Fibroblast of mammary gland (primary cell): ENCODE measurements at regions not wholly inside any gene's neighbourhood (a gene's known extent, or its start where the extent isn't known, plus 50 kb on each side); places are given as distances from the start of the nearest gene placed in this dataset.
A peak's percentile ranks its signal among the peaks of the same experiment; 100 is the strongest.
"Not testable (repeated sequence)": the region's sequence is repeated elsewhere in the genome, so short reads cannot be mapped to it uniquely, and the experiment has no call there.

Experiments used
- DNase-seq: peaks from one replicate; pipeline ENCODE4 v3.0.0-alpha.2; 2010; ENCODE audit warnings: low read depth
- H3K4me3 ChIP-seq: 2 replicates; pipeline ENCODE4 v1.5.1; 2011; ENCODE audit warnings: low read depth, mild to moderate bottlenecking, low read length, moderate library complexity; ENCODE audit not compliant: control insufficient read depth
- CTCF ChIP-seq: conservative IDR thresholded peaks from 2 replicates; pipeline ENCODE4 v1.5.1; 2011; ENCODE audit warnings: low read depth, low read length, inconsistent platforms; ENCODE audit not compliant: control insufficient read depth, insufficient read depth

- H3K4me3 ChIP-seq = no peak overlapping the region
- no peak for TF ChIP-seq CTCF
- DNase-seq = no peak
Observed at GRCh38 chr16:50451951-50452508, 83.2 kb upstream of the BRD7 start.

GRCh38 chr16:50450957-50451356 is 82.2 kb upstream of the BRD7 start:
- TF ChIP-seq CTCF = no peak

GRCh38 chr16:50449800-50450199 is 81.0 kb upstream of the BRD7 start:
- DNase-seq = no peak
- no peak overlapping the region for H3K4me3 ChIP-seq
- no peak for TF ChIP-seq CTCF

More at GRCh38 chr16:50450957-50451356, 82.2 kb upstream of the BRD7 start:
- no peak for DNase-seq
- no peak overlapping the region for H3K4me3 ChIP-seq

GRCh38 chr16:50448981-50449380 is 80.2 kb upstream of the BRD7 start:
- DNase-seq = no peak
- no peak for TF ChIP-seq CTCF
- no peak overlapping the region for H3K4me3 ChIP-seq

- no peak overlapping the region for H3K4me3 ChIP-seq
- no peak for DNase-seq
- peak; percentile 8 for TF ChIP-seq CTCF
Observed at GRCh38 chr16:50448522-50448921, 79.7 kb upstream of the BRD7 start.

- DNase-seq, H3K4me3 ChIP-seq: not testable (repeated sequence)
Observed at GRCh38 chr16:50447386-50447785, 78.6 kb upstream of the BRD7 start.

- DNase-seq = no peak
- TF ChIP-seq CTCF = no peak
- no peak overlapping the region for H3K4me3 ChIP-seq
Observed at GRCh38 chr16:50446861-50447260, 78.1 kb upstream of the BRD7 start.
